Stimulated activated CD8-positive, alpha-beta memory T cell treated with anti-CD3 and anti-CD28 coated beads, Interleukin-2, amount 100 ng/mL, for 1 hour (primary cell): ENCODE measurements at regions not wholly inside any gene's neighbourhood (a gene's known extent, or its start where the extent isn't known, plus 50 kb on each side); places are given as distances from the start of the nearest gene placed in this dataset.
"Not testable (repeated sequence)": the region's sequence is repeated elsewhere in the genome, so short reads cannot be mapped to it uniquely, and the experiment has no call there.

Source experiments
- DNase-seq, 2 donors: peaks; one replicate each; pipeline ENCODE4 v3.0.0-alpha.2; 2020; ENCODE audit warnings: low read depth in 2 of 2

GRCh38 chr9:75539523-75539922, 350.9 kb upstream of the PCSK5 start:
- no peak for DNase-seq

GRCh38 chr9:75540185-75540584, 350.3 kb upstream of the PCSK5 start:
- no peak for DNase-seq

GRCh38 chr9:75541734-75542133, 348.7 kb upstream of the PCSK5 start:
- no peak for DNase-seq

GRCh38 chr9:75544815-75545214, 345.7 kb upstream of the PCSK5 start:
- DNase-seq = no peak

GRCh38 chr9:75545287-75545686, 345.2 kb upstream of the PCSK5 start:
- DNase-seq = no peak

GRCh38 chr9:75548871-75549270, 341.6 kb upstream of the PCSK5 start:
- no peak for DNase-seq

- no peak for DNase-seq
These were observed 338.6 kb upstream of the PCSK5 start for GRCh38 chr9:75551861-75552260.

GRCh38 chr9:75552941-75553340, 337.5 kb upstream of the PCSK5 start:
- DNase-seq = no peak

- not testable (repeated sequence) for DNase-seq
These were observed 323.7 kb upstream of the PCSK5 start for GRCh38 chr9:75566813-75567212.

- DNase-seq = no peak
These were observed 319.9 kb upstream of the PCSK5 start for GRCh38 chr9:75570538-75570937.

GRCh38 chr9:75574569-75574968, 315.9 kb upstream of the PCSK5 start:
- DNase-seq = no peak

GRCh38 chr9:75582870-75583269, 307.6 kb upstream of the PCSK5 start:
- no peak for DNase-seq

GRCh38 chr9:75588808-75589207, 301.7 kb upstream of the PCSK5 start:
- no peak for DNase-seq

GRCh38 chr9:75589497-75589896, 301.0 kb upstream of the PCSK5 start:
- no peak for DNase-seq

- DNase-seq = no peak
These were observed 298.5 kb upstream of the PCSK5 start for GRCh38 chr9:75591972-75592371.

GRCh38 chr9:75592586-75592985, 297.9 kb upstream of the PCSK5 start:
- no peak for DNase-seq

GRCh38 chr9:75593920-75594319, 296.6 kb upstream of the PCSK5 start:
- DNase-seq = no peak

- no peak for DNase-seq
These were observed 291.3 kb upstream of the PCSK5 start for GRCh38 chr9:75599126-75599525.

GRCh38 chr9:75601280-75601679, 289.2 kb upstream of the PCSK5 start:
- no peak for DNase-seq

GRCh38 chr9:75602060-75602459, 288.4 kb upstream of the PCSK5 start:
- DNase-seq = no peak

GRCh38 chr9:75604661-75605060, 285.8 kb upstream of the PCSK5 start:
- DNase-seq = no peak

- no peak for DNase-seq
These were observed 283.0 kb upstream of the PCSK5 start for GRCh38 chr9:75607521-75607920.

- no peak for DNase-seq
These were observed 281.1 kb upstream of the PCSK5 start for GRCh38 chr9:75609401-75609800.

GRCh38 chr9:75610246-75610645, 280.2 kb upstream of the PCSK5 start:
- DNase-seq = no peak

- no peak for DNase-seq
These were observed 278.3 kb upstream of the PCSK5 start for GRCh38 chr9:75612205-75612604.
